ENCODE measurements at regions not wholly inside any gene's neighbourhood (a gene's known extent, or its start where the extent isn't known, plus 50 kb on each side); places are given as distances from the start of the nearest gene placed in this dataset.
A peak's percentile ranks its signal among the peaks of the same experiment; 100 is the strongest.

GRCh38 chr16:76926595-76926994, 264.4 kb upstream of the MON1B start:
- DNase-seq = no peak

GRCh38 chr16:76931186-76931585, 259.8 kb upstream of the MON1B start:
- no peak for DNase-seq

- DNase-seq = no peak
These were observed 258.3 kb upstream of the MON1B start for GRCh38 chr16:76932541-76933211.

- DNase-seq = peak; percentile 78
These were observed 250.7 kb upstream of the MON1B start for GRCh38 chr16:76940251-76940650.

- DNase-seq = peak; percentile 83
These were observed 249.9 kb upstream of the MON1B start for GRCh38 chr16:76941113-76941512.

- no peak for DNase-seq
These were observed 248.9 kb upstream of the MON1B start for GRCh38 chr16:76942089-76942488.

- no peak for DNase-seq
These were observed 247.1 kb upstream of the MON1B start for GRCh38 chr16:76943921-76944320.

- no peak for DNase-seq
These were observed 244.1 kb upstream of the MON1B start for GRCh38 chr16:76946879-76947278.

GRCh38 chr16:76947749-76948148, 243.2 kb upstream of the MON1B start:
- DNase-seq = no peak

- DNase-seq = no peak
These were observed 235.4 kb upstream of the MON1B start for GRCh38 chr16:76955629-76956028.

GRCh38 chr16:76956394-76956793, 234.6 kb upstream of the MON1B start:
- DNase-seq = no peak

- no peak for DNase-seq
These were observed 234.1 kb upstream of the MON1B start for GRCh38 chr16:76956841-76957240.

GRCh38 chr16:76959166-76959565, 231.8 kb upstream of the MON1B start:
- DNase-seq = no peak

- DNase-seq = peak; percentile 94
These were observed 227.2 kb upstream of the MON1B start for GRCh38 chr16:76963614-76964315.

- DNase-seq = no peak
These were observed 226.4 kb upstream of the MON1B start for GRCh38 chr16:76964464-76965154.

- DNase-seq = no peak
These were observed 220.8 kb upstream of the MON1B start for GRCh38 chr16:76970087-76970744.

- no peak for DNase-seq
These were observed 220.3 kb upstream of the MON1B start for GRCh38 chr16:76970745-76971099.

GRCh38 chr16:76976101-76976500, 214.9 kb upstream of the MON1B start:
- no peak for DNase-seq

- no peak for DNase-seq
These were observed 214.2 kb upstream of the MON1B start for GRCh38 chr16:76976756-76977155.

- no peak for DNase-seq
These were observed 206.8 kb upstream of the MON1B start for GRCh38 chr16:76984196-76984595.

- no peak for DNase-seq
These were observed 205.5 kb upstream of the MON1B start for GRCh38 chr16:76985392-76986045.

- DNase-seq = no peak
These were observed 202.5 kb upstream of the MON1B start for GRCh38 chr16:76988526-76988925.

- no peak for DNase-seq
These were observed 188.3 kb upstream of the MON1B start for GRCh38 chr16:77002644-77003043.

Data from NCI-H526 treated with DMSO at 0.1 percent for 48 hours (cell line).